ENCODE measurements at regions not wholly inside any gene's neighbourhood (a gene's known extent, or its start where the extent isn't known, plus 50 kb on each side); places are given as distances from the start of the nearest gene placed in this dataset.
"Not testable (repeated sequence)": the region's sequence is repeated elsewhere in the genome, so short reads cannot be mapped to it uniquely, and the experiment has no call there.

- no peak for DNase-seq (ENCODE audit: low read depth)
Observed at GRCh38 chr4:180281724-180282123, 1961.5 kb upstream of the TENM3 start.

- DNase-seq (ENCODE audit: low read depth): no peak
Observed at GRCh38 chr4:180284267-180284666, 1958.9 kb upstream of the TENM3 start.

GRCh38 chr4:180285796-180286195 lies 1957.4 kb upstream of the TENM3 start:
- DNase-seq (ENCODE audit: low read depth): no peak

- no peak for DNase-seq (ENCODE audit: low read depth)
Observed at GRCh38 chr4:180292339-180292738, 1950.9 kb upstream of the TENM3 start.

GRCh38 chr4:180296036-180296599 lies 1947.1 kb upstream of the TENM3 start:
- no peak for DNase-seq (ENCODE audit: low read depth)

- DNase-seq (ENCODE audit: low read depth): no peak
Observed at GRCh38 chr4:180304321-180304720, 1938.9 kb upstream of the TENM3 start.

GRCh38 chr4:180310616-180311015 lies 1932.6 kb upstream of the TENM3 start:
- no peak for DNase-seq (ENCODE audit: low read depth)

- DNase-seq (ENCODE audit: low read depth): no peak
Observed at GRCh38 chr4:180314972-180315371, 1928.2 kb upstream of the TENM3 start.

- DNase-seq (ENCODE audit: low read depth): no peak
Observed at GRCh38 chr4:180330521-180330920, 1912.7 kb upstream of the TENM3 start.

GRCh38 chr4:180333162-180333561 lies 1910.0 kb upstream of the TENM3 start:
- no peak for DNase-seq (ENCODE audit: low read depth)

- no peak for DNase-seq (ENCODE audit: low read depth)
Observed at GRCh38 chr4:180335566-180335965, 1907.6 kb upstream of the TENM3 start.

- DNase-seq (ENCODE audit: low read depth): no peak
Observed at GRCh38 chr4:180336494-180337090, 1906.6 kb upstream of the TENM3 start.

- no peak for DNase-seq (ENCODE audit: low read depth)
Observed at GRCh38 chr4:180341926-180342325, 1901.3 kb upstream of the TENM3 start.

GRCh38 chr4:180350901-180351300 lies 1892.3 kb upstream of the TENM3 start:
- DNase-seq (ENCODE audit: low read depth): no peak

GRCh38 chr4:180356766-180357165 lies 1886.4 kb upstream of the TENM3 start:
- no peak for DNase-seq (ENCODE audit: low read depth)

GRCh38 chr4:180360113-180360512 lies 1883.1 kb upstream of the TENM3 start:
- not testable (repeated sequence) for DNase-seq (ENCODE audit: low read depth)

GRCh38 chr4:180363815-180364214 lies 1879.4 kb upstream of the TENM3 start:
- no peak for DNase-seq (ENCODE audit: low read depth)

- no peak for DNase-seq (ENCODE audit: low read depth)
Observed at GRCh38 chr4:180372691-180373090, 1870.5 kb upstream of the TENM3 start.

- DNase-seq (ENCODE audit: low read depth): no peak
Observed at GRCh38 chr4:180377741-180378140, 1865.5 kb upstream of the TENM3 start.

GRCh38 chr4:180380733-180381132 lies 1862.5 kb upstream of the TENM3 start:
- DNase-seq (ENCODE audit: low read depth): no peak

GRCh38 chr4:180391613-180392012 lies 1851.6 kb upstream of the TENM3 start:
- DNase-seq (ENCODE audit: low read depth): no peak

- no peak for DNase-seq (ENCODE audit: low read depth)
Observed at GRCh38 chr4:180394312-180394711, 1848.9 kb upstream of the TENM3 start.

- no peak for DNase-seq (ENCODE audit: low read depth)
Observed at GRCh38 chr4:180394730-180395129, 1848.5 kb upstream of the TENM3 start.

GRCh38 chr4:180398564-180398963 lies 1844.6 kb upstream of the TENM3 start:
- DNase-seq (ENCODE audit: low read depth): no peak

Data from stromal cell of bone marrow (primary cell).